ENCODE measurements at regions not wholly inside any gene's neighbourhood (a gene's known extent, or its start where the extent isn't known, plus 50 kb on each side); places are given as distances from the start of the nearest gene placed in this dataset.
"Not testable (repeated sequence)": the region's sequence is repeated elsewhere in the genome, so short reads cannot be mapped to it uniquely, and the experiment has no call there.

DNA sequence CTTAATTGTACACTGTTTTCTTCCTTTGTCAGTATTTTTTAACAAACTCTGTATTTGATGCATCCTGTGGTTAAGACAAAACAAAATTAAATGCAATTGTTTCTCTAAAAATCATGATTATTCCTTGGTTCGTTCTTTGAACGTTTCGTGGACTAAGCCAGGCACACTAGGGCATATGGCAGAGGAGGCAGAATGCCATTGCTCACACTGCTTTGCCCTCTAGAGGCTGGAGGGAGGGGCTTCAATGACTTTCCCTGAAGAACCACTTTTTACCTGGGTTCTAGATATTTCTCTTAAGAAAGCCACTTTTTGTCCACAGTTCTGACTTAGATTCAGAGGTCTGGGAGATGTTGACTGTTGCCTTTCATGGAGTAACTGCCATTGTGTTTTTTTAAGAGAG, 236.2 kb upstream of the ADAMTSL1 start:
- DNase-seq = no peak

DNA sequence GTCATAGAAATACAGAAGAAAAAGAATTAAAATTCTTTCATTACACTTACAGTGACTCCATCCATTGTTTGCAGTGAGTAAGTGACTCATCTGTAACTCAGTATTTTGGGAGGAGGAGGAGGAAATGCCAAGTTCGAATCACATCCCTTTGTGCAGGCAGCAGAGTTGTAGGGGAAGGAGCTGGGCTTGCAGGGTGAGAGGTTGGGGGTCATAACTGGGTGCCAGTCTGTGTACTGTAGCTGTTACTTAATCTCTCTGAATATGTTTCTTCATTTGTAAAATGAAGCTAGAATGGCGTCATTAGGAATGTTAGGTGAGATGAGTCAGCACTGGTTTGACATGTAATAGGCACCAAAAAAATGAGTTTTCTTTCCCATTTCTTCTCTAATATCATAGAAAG, 235.7 kb upstream of the ADAMTSL1 start:
- DNase-seq = no peak

GRCh38 chr9:18238752-18239447, 235.1 kb upstream of the ADAMTSL1 start:
- no peak for DNase-seq

DNA sequence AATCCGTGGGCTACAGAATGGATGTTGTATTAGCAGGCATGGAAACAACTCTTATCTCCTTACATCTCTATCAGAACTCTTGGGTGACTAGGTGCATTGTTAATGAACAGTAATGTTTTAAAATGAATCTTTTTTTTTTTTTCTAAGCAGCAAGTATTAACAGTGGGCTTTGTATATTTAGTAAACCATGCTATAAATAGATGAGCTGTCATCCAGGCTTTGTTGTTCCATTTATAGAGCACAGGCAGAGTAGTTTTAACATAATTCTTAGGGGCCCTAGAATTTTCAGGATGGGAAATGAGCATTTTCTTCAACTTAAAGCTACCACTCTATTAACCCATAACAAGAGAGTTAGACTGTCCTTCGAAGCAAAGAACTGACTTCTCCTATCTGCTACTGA, 233.7 kb upstream of the ADAMTSL1 start:
- DNase-seq = no peak

DNA sequence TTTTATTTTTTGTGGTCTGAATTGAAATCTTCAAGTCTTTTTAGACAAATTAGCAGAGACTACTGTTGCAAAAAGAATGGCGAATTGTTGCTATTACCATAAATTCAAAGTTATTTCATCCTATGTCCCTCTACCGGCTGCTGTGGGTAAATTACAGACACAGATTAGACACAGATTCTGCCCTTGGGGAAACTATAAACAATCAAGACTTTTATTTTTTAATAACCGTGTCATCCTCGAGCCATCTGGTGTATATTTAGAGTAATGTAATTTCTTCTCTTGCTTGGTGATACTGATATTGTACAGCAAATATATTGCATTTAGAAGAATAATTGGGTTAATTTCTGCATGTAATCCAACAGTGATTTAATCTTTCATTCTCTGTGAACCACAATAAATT, 228.0 kb upstream of the ADAMTSL1 start:
- DNase-seq = no peak

DNA sequence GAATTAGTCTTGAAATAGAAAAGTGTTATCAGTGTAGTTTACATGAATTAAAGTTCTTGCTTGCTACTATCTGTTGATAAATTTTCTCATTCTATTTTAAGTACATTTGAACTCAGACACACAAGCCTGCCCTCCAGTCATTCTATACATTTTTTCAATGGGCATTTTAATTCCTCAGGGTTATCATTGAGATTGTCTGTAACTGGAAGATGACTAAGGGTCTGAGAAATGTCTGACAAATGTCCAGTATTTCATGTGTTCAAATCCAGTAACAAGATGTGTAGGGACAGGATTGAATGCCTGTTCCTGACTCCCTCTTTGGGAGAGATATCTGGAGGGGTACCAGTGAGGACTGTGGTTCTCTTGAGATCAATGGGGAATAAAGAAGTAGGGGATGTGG, 223.9 kb upstream of the ADAMTSL1 start:
- no peak for DNase-seq

DNA sequence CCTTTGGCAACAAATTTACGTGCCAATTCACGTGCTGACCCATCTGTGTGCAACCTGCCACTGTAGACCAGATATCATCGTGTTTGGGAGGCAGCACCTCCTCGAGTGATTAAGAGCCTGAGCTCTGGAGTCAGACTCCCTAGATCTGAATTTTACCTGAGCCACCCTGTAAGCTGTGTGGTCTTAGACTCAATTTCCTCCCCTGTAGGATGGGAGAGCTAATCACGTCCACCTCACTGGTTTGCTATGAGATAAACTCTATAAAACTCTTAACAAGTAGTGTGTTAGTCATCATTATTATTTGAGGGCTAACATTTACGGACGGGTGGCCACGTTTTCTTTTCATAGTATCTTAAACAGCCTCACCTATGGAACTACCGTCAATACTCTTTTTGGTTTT, 220.0 kb upstream of the ADAMTSL1 start:
- no peak for DNase-seq

DNA sequence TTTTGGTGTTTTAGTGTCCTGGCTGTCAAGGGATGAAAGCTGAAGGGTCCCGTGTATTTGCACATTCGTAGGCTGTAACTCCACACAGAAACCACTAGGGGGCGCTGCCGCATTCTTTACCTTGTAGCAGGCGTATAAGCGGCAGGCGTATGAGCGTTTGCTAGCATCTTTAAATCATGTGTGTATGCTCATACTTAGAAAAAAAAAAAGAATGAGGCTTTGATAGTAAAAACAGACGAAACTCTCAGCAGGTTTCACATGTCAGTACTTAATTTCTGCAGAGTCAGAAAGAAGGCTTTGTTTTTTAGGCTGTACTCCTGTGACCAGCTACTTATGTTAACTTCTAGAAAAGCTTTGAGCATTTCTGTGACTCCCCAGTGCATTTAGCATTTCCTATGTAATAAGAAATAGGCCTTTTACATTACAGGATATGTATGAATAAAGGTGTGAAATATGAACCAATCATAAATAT, 218.8 kb upstream of the ADAMTSL1 start:
- peak; percentile 52 for DNase-seq

- no peak for DNase-seq
Observed at GRCh38 chr9:18255747-18256146, 218.2 kb upstream of the ADAMTSL1 start.

GRCh38 chr9:18256568-18256967, 217.4 kb upstream of the ADAMTSL1 start:
- no peak for DNase-seq

DNA sequence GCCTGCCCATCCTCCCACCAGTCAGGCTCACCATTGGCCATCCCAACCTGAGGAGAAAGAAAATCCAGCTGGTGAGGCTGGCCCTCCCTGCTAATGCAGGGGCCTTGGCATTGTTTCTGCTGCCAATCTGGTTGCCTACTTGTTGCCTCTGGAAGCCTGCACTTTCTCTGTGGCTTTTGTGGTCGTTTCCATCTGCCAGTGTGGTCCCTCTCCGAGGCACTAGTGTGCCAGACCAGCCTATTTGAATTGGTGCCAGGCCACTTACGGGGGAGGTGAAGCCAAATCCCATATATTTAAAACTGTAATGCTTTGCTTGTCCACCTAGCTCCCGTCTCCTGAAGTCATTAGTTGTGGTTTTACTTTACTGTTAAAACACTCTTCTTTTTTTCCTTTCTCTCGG, 213.4 kb upstream of the ADAMTSL1 start:
- DNase-seq = no peak

DNA sequence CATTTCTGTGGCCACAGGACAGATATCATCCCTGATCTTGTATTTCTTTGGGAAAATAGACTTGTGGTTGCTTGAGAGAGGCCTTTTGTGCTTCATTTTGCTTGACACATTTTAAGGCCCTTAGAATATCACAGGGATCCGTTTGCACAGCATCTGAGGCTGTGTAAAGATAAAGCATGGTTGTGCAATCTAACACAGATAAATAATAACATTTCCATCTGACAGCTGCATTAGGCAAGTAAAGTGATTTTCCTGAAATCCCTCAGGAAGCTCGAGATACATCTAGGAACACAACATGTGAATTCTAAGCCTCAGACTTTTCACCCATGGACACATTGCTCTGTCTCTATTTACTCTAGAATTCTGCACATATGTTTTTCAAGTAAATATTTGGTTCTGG, 212.8 kb upstream of the ADAMTSL1 start:
- no peak for DNase-seq

- DNase-seq = no peak
Observed at GRCh38 chr9:18263377-18263776, 210.6 kb upstream of the ADAMTSL1 start.

- DNase-seq = no peak
Observed at GRCh38 chr9:18268381-18268780, 205.6 kb upstream of the ADAMTSL1 start.

GRCh38 chr9:18269561-18269960, 204.4 kb upstream of the ADAMTSL1 start:
- DNase-seq = no peak

GRCh38 chr9:18274693-18275092, 199.3 kb upstream of the ADAMTSL1 start:
- DNase-seq = no peak

- DNase-seq = no peak
Observed at GRCh38 chr9:18275313-18275990, 198.5 kb upstream of the ADAMTSL1 start.

GRCh38 chr9:18281291-18281690, 192.7 kb upstream of the ADAMTSL1 start:
- DNase-seq = no peak

- no peak for DNase-seq
Observed at GRCh38 chr9:18294229-18294628, 179.7 kb upstream of the ADAMTSL1 start.

DNA sequence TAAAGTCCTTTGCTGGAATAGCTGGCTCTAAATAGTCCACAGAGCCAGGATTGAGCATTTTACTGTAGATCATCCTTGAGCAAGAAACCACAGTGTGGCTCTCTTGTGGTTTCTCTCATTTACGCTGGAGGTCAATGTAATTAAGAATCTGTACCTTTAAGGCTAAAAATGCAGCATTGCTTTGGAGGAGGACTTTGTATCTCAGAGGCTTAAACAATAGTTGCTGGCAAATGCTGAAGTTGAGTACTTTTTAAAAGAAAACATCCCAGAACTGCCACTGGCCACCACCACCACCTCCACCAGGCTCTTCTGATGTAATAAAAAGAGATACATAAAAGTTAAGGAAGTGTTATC, 177.3 kb upstream of the ADAMTSL1 start:
- no peak for DNase-seq

DNA sequence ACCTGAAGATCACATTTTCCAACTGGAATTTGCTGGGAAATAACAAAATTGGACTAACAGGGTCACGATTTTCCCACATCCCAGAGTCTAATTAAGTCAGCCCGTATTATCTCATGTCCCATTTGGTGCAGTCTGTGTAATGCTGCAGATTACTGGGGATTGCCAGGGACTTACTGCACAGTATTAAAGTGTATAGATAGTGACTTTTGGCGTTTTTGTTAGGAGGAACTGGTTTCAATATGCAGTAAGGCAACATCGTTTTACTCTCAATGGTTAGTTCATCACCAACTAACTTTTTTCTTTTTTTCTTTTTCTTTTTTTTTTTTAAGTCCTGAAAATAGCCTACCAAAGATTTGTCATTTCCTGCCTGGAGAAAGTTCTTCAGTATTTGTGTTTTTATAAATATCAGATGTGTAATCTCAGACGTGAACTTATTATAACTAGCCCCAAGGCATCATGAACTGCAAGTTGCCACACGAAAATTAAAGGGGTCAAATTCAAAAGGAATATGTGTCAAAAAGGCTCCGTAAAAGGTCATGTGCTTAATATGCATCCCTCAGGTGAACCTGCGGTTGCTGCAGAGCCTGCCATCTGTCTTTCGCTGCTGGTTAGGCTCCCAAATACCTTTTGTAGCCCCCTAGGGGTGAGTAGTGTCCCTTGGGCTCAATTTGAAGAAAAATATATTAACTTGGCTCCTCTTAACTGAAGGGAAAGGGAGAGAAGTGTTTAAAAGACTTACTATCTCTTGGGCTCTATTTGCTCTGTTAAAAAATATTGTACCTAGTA, 176.7 kb upstream of the ADAMTSL1 start:
- DNase-seq = no peak

DNA sequence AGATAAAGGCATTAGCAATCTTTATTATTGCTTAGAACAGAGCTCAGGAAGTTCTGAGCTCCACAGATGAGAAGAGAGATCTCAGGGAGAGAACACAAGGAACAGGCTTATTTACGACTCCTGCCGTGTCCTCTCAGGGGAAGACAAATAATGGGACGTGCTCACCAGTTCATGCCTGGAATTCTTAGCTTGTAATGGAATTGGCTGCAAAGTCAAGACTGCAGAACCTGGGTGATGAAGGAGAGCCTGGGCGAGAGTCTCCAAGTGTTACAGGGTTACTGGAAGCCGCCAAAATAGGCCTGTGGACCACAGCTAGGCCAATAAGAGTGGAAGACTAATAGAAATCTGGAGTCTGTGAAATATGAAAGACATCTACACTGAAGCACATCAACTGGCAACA, 174.5 kb upstream of the ADAMTSL1 start:
- DNase-seq = no peak

- not testable (repeated sequence) for DNase-seq
Observed at GRCh38 chr9:18305167-18305806, 168.7 kb upstream of the ADAMTSL1 start.

DNA sequence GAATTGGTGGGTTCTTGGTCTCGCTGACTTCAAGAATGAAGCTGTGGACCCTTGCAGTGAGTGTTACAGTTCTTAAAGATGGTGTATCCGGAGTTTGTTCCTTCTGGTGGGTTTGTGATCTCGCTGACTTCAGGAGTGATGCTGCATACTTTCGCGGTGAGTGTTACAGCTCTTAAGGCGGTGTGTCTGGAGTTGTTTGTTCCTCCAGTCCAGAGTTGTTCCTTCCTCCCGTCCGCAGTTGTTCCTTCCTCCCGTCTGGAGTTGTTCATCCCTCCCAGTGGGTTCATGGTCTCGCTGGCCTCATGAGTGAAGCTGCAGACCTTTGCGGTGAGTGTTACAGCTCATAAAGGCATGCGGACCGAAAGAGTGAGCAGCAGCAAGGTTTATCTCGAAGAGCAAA, 159.6 kb upstream of the ADAMTSL1 start:
- no peak for DNase-seq

Measured in CD4-positive, alpha-beta T cell treated with Interferon gamma for 1 hour (primary cell).